ENCODE measurements at regions not wholly inside any gene's neighbourhood (a gene's known extent, or its start where the extent isn't known, plus 50 kb on each side); places are given as distances from the start of the nearest gene placed in this dataset.

- no peak for DNase-seq
These were observed 65.7 kb upstream of the SDK1 start for GRCh38 chr7:3235322-3235721.

GRCh38 chr7:3236268-3236667, 64.8 kb upstream of the SDK1 start:
- DNase-seq: no peak

GRCh38 chr7:3238525-3239210, 62.4 kb upstream of the SDK1 start:
- DNase-seq: no peak

- DNase-seq: no peak
These were observed 61.8 kb upstream of the SDK1 start for GRCh38 chr7:3239291-3239691.

GRCh38 chr7:3240826-3241430, 60.1 kb upstream of the SDK1 start:
- no peak for DNase-seq

GRCh38 chr7:3241686-3242258, 59.3 kb upstream of the SDK1 start:
- no peak for DNase-seq

- DNase-seq: no peak
These were observed 58.6 kb upstream of the SDK1 start for GRCh38 chr7:3242398-3242972.

GRCh38 chr7:3243256-3243655, 57.8 kb upstream of the SDK1 start:
- no peak for DNase-seq

- DNase-seq: no peak
These were observed 57.4 kb upstream of the SDK1 start for GRCh38 chr7:3243680-3244079.

GRCh38 chr7:3244241-3244814, 56.7 kb upstream of the SDK1 start:
- no peak for DNase-seq

- DNase-seq: no peak
These were observed 56.0 kb upstream of the SDK1 start for GRCh38 chr7:3245077-3245476.

GRCh38 chr7:3245721-3246120, 55.3 kb upstream of the SDK1 start:
- no peak for DNase-seq

GRCh38 chr7:3246127-3246526, 54.9 kb upstream of the SDK1 start:
- no peak for DNase-seq

- DNase-seq: no peak
These were observed 54.4 kb upstream of the SDK1 start for GRCh38 chr7:3246651-3247050.

GRCh38 chr7:3250725-3251124, 50.3 kb upstream of the SDK1 start:
- DNase-seq: no peak

Measured in NCI-H526 (cell line).